GM21367 (cell line): ENCODE measurements at regions not wholly inside any gene's neighbourhood (a gene's known extent, or its start where the extent isn't known, plus 50 kb on each side); places are given as distances from the start of the nearest gene placed in this dataset.

Experiments
- ATAC-seq: cut with Tn5 transposase; IDR thresholded peaks from one replicate; pipeline ENCODE4 v1.9.1; 2021; ENCODE audit not compliant: unreplicated experiment

GRCh38 chr13:59562924-59563323 lies 600.8 kb downstream of the DIAPH3 start:
- no peak for ATAC-seq

DNA sequence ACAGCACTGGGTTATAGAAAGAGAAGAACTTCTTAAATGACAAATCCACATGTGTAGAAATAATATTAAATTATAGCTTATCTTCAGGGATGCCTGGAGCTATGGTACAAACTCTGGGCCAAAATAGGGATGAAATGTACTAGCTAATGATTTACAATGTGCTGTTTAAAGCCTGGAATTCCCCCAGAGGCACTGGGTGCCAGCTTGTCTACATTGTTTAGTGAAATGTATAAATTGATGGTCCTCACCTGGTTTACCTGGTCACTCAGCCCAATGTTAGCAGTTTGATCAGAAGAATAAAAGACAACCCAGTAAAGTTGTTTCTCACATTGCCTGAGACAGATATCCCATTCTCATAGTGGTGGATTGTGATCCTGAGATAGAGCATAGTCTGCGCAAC lies 597.2 kb downstream of the DIAPH3 start:
- no peak for ATAC-seq

DNA sequence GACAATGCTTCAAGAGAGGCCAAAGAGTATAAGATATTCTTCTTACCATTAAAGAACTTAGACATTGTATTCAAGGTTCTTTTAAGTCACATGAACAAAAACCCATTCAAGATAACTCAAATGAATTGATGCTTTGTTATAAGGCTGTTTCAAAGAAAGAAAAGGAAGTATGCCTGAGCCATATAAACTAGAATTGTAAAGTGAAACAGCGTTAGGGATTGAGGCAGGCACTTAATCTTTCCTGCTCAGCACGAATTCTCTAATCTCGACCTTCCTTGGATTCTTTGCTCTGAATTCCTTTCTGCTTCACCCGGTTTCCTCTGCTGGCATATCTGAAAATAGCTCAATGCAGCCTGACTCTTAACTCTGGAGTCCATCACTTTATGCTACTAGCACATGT lies 595.4 kb downstream of the DIAPH3 start:
- no peak for ATAC-seq

GRCh38 chr13:59570204-59570603 lies 593.5 kb downstream of the DIAPH3 start:
- no peak for ATAC-seq

GRCh38 chr13:59584101-59584500 lies 579.6 kb downstream of the DIAPH3 start:
- ATAC-seq: no peak

DNA sequence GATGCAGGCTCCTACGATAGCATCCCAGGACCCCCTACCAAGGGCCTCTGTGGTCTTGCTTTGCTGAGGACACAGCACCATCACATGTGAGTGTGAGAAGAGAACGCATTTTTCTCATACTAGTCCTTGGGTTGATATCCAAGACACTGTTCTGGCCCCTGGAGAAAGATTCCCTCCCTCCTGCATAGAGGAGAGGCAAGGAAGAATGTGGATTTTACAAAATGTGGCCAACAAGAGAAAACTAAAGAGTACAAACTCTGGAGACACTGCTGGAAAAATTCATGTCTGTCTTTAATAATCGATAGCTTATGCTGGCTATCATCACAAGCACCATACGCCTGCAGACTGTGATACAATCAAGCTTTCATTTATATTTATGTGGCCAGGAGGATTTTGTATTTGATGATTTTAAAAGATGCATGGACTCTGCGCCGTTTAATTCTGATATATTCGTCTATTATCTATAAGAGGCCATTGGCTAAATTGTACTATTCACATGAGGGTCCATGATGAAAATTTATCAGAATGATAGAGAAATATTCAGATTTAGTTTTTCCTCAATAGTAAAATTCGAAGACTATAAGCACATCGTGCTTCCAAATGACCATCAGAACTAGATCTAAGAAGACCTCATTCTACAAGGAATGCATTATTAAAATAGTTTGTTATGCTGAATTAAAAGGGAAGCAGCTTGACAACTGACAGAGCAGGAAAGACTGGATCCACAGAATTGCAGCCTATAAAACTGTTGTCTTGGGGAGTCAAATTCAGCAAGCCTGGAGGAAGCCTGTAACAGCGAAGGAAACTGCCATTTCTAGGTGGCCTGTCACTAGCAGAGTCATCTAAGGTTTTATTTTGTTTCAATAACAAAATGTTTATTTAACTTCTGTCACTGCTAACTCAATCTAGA lies 578.7 kb downstream of the DIAPH3 start:
- ATAC-seq: no peak

DNA sequence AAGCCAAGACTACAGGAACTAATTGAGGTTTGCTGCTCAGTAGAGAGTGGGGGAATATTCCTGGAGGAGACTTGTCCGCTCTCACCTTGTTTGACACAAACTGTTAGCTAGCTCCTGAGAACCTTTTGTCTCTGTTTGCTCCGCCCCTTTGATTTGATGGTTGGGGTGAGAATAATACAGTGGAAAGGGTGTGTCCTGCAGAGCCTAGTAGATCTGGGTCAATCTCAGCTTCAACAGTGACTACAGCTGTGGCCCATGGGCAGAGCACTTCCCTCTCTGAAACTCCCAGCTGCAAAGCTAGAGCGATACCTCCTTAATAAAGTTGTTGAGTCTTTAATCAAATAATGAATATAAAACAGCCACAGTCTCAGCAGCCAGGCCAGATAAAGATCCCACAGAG lies 576.7 kb downstream of the DIAPH3 start:
- no peak for ATAC-seq

GRCh38 chr13:59587971-59588716 lies 575.6 kb downstream of the DIAPH3 start:
- no peak for ATAC-seq

DNA sequence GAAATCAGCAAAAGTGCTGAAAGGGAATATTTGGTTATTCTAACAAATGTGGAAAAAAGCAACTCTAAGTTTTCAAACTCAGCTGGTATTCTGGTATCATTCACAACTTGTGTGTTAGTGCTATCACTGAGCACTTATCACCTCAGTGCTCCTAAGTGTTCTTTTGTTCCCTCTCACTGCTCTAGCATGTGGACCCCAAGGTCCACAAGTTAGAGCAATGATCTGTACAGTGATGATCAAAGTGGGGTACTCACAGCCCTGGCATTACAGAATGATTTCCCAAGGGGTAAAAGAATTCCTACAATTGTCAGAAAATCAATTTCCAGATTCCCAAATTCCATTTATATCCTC lies 575.0 kb downstream of the DIAPH3 start:
- no peak for ATAC-seq

- ATAC-seq: no peak
These were observed 561.7 kb downstream of the DIAPH3 start for GRCh38 chr13:59601993-59602392.

- ATAC-seq: no peak
These were observed 560.1 kb downstream of the DIAPH3 start for GRCh38 chr13:59603646-59604045.

GRCh38 chr13:59607172-59607571 lies 556.6 kb downstream of the DIAPH3 start:
- ATAC-seq: no peak

DNA sequence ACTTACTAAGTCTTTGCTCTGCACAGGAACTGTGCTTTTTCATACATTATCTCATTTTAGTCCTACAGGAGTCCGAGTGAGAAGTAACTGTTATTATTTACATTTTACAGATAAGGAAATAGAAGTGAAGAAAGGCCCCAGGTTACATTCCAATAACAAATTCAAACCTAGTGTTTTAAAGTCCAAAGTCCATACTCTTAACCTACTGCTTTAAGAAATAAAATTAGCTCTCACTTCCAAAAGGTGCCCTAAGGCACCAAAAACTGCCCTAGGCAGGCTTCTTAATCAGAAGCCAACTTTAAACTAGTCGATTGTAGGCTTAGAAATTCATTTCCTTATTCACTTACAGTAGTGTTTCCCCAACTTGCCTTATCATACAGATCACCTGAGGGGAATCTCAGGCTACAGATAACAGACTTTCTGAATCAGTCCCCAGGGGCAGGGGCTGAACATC lies 555.9 kb downstream of the DIAPH3 start:
- ATAC-seq: no peak

GRCh38 chr13:59609421-59609820 lies 554.3 kb downstream of the DIAPH3 start:
- ATAC-seq: no peak
